GM10266 (cell line): ENCODE measurements at regions not wholly inside any gene's neighbourhood (a gene's known extent, or its start where the extent isn't known, plus 50 kb on each side); places are given as distances from the start of the nearest gene placed in this dataset.
A peak's percentile ranks its signal among the peaks of the same experiment; 100 is the strongest.
"Not testable (repeated sequence)": the region's sequence is repeated elsewhere in the genome, so short reads cannot be mapped to it uniquely, and the experiment has no call there.

Source experiments
- DNase-seq: peaks from one replicate; pipeline ENCODE4 v3.0.0; 2012; ENCODE audit errors: extremely low spot score
- CTCF ChIP-seq: IDR thresholded peaks from 2 replicates; pipeline ENCODE4 v1.5.1; 2012; ENCODE audit warnings: mild to moderate bottlenecking, low read depth; ENCODE audit not compliant: control insufficient read depth, insufficient read depth; ENCODE audit errors: missing control alignments

DNA sequence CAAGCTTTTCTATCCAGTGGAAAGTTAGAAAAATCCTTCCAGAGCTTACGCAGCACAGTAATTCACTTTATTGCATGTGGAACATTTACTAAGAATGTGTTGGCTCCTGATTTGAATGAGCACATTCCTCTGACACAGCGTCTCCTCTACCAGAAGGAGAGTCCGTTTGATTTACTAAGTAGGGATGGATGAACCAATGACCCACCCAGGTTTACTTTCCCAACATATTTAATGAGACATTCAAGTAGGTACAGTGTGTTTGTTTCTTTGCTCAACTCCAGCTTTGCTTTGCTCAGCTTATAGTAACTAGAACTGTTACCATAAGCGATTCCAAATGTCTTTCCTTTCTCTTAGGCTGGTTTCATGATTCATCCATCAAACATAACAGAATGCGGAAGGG, 161.7 kb downstream of the SMARCA1 start:
- no peak for DNase-seq
- TF ChIP-seq CTCF = no peak

DNA sequence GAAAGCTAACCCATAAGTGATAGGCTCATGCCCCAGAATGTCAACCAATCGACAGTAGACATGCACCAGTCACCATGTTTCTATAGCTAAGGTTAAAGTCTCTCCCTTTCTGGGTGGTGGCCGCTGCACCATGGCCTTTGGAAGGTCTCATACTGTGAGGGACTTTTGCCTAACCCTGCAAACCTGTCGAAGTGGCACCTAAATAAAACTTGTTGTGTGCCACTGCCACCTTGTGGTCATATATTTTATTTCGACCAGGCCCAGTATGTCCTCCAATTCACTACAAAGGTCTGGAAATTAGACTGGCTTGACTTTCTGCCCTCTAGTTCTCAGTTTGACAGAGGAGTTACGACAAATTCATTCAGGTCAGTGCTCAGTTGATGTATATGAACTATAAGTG, 163.1 kb downstream of the SMARCA1 start:
- DNase-seq = peak; percentile 15

DNA sequence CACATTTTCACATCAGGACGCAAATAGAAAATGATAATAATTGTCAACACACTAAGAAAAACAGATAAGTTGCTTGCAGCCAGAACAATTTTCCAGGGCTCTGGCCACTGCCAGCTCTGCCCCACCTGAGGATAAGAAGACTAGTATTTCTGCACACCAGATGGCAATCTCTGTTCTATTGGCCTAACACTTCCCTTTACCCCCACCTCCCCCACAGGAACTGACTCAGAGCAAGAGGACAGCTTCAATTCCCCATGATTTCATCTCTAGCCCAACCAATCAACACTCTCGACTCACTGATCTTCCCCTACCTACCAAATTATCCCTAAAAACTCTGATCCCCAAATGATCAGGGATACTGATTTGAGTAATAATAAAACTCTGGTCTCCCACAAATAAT, 164.0 kb downstream of the SMARCA1 start:
- no peak for DNase-seq
- TF ChIP-seq CTCF = no peak

More for the DNA sequence above, 163.1 kb downstream of the SMARCA1 start:
- peak; percentile 49 for TF ChIP-seq CTCF

DNA sequence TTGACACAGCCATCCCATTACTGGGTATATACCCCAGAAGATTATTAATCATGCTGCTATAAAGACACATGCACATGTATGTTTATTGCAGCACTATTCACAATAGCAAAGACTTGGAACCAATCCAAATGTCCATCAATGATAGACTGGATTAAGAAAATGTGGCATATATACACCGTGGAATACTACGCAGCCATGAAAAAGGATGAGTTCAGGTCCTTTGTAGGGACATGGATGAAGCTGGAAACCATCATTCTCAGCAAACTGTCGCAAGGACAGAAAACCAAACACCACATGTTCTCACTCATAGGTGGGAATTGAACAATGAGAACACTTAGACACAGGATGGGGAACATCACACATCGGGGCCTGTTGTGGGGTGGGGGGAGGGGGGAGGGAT, 165.9 kb downstream of the SMARCA1 start:
- DNase-seq = not testable (repeated sequence)

DNA sequence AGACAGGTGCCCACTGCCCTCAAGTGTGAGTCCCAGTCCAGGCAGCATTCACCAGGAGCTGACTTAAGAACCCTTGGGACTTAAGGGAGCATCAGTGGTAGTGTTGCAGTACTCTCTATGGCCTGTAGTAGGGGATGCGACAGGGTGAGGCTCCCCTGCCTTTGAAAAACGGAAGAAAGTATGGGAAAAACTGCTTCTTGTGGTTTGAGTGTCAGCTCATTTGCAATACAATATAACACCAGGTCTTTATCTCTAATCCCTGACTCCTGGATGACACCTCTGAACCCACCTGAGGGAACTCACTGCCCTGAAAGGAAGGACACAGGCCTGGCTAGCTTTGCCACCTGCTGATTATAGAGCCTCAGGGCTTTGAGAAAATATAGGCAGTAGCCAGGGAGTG, 176.0 kb downstream of the SMARCA1 start:
- no peak for DNase-seq
- no peak for TF ChIP-seq CTCF

GRCh38 chrX:129346574-129346973, 176.7 kb downstream of the SMARCA1 start:
- no peak for TF ChIP-seq CTCF
- DNase-seq = no peak

- not testable (repeated sequence) for DNase-seq
Measured at GRCh38 chrX:129337264-129337663, 186.0 kb downstream of the SMARCA1 start.

DNA sequence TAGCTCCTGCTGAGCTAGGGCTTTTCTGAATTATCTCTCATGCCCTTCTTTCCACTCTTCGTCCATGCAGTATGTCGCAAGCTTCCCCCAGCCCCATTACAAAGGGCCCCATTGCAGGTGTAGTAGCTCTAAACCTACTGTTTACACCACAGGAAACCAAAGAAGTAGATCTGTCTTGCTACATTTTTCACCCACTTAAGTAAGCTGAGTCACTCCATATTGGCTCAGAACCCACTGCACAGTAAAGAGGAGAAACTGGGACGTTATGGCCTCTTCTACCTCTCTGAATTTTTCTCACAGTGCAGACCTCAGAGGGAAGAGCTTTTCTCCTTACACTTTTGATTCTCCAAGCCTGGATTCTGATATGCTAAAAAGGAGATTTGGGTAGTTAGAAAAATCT, 200.2 kb downstream of the SMARCA1 start:
- no peak for TF ChIP-seq CTCF
- no peak for DNase-seq

DNA sequence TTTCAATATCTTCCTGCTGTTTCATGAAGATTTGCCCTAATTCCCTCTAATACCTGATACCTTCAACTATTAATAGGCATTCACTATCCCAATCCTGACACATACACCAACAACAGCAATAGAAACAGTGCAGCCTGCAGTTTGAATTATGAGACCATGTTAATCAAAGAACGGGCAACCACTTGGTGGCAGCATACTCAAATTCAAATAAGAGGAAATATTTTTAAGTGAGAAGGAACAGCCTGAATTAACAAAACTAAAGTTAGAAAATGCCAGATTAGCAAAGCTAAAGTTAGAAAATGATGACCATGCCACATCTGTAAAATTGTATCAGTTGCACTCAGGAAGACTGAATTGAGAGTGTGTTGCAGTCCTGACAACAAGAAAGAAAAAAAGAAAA, 204.9 kb downstream of the SMARCA1 start:
- TF ChIP-seq CTCF = no peak
- DNase-seq = no peak
